Activated CD8-positive, alpha-beta memory T cell treated with anti-CD3 and anti-CD28 coated beads for 4 hours (primary cell): ENCODE measurements at regions not wholly inside any gene's neighbourhood (a gene's known extent, or its start where the extent isn't known, plus 50 kb on each side); places are given as distances from the start of the nearest gene placed in this dataset.

Experiments
- DNase-seq, 2 donors: peaks; one replicate each; pipeline ENCODE4 v3.0.0-alpha.2; 2020; ENCODE audit warnings: low read depth in 2 of 2

DNA sequence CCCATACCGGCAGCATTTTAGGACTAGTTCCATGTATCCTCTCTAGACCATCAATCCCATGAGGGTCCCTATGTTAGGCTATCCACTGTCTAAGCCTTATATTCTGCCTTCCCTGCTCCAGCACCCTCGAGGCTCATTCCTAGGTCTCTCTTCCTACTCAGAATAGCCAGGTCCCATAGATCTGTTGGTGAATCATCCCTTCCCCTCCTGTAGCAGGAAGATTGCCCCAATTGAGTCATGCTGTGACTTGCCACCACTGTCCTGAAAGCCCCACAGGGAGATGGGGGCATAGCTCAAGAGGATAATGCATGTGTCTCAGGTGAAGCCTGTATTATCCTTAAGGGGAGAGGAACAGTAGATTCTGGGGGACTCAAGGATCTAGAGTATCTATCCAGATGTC, 143.1 kb upstream of the MOCS1 start:
- no peak for DNase-seq

GRCh38 chr6:40075056-40075590, 140.9 kb upstream of the MOCS1 start:
- DNase-seq: no peak

DNA sequence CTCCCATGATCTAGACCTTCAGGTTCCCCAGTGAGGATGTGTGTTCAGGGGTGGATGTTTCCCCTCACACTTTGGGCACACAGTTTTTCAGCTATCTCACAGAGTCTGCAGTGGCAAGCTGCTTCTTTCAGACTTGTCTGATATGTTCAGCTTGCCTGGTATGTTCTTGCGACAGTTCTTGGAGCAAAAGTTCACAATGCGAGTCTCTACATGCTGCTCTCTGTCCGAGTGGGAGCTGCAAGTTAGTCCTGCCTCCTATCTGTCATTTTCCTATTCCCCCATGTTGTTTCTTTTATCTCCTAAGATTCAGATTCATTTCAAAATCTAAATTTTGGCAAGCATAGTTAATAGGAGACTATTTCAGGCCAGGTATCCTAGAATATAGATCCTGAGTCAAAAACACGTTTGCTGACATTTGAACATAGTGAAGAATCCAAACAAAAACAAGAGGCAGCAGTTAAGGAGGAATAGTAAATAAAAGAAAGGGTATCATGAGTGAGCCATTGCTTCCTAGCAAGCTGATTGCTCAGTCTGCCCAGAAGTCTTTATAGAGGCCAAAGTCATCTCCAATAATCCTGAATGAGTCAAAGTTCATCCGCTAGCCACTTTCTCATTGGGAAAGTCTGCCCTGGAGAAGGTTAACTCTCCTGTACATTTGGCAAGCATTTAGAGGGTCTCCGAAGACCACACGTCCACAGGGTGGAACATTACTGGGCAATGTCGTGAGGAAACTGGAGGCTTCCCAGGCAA, 140.2 kb upstream of the MOCS1 start:
- no peak for DNase-seq

DNA sequence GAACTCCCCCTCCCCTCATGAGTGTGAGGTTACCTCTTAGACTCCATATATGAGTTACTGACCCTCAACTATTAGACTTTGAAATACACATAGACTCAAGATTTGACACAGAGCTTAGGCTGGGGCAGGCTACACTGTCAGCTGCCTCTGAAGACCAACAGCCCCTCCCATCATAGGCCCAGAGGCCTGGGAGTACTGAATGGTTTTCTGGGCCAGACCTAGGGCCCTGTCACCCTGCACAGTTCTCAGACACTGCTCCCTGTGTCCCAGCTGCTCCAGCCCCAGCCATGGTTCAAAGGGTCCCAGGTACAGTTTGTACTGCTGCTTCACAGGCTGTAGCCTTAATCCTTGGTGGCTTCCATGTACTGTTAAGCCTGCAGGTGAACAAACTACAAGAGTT, 132.1 kb upstream of the MOCS1 start:
- no peak for DNase-seq

GRCh38 chr6:40056865-40057264, 122.6 kb upstream of the MOCS1 start:
- DNase-seq: no peak

DNA sequence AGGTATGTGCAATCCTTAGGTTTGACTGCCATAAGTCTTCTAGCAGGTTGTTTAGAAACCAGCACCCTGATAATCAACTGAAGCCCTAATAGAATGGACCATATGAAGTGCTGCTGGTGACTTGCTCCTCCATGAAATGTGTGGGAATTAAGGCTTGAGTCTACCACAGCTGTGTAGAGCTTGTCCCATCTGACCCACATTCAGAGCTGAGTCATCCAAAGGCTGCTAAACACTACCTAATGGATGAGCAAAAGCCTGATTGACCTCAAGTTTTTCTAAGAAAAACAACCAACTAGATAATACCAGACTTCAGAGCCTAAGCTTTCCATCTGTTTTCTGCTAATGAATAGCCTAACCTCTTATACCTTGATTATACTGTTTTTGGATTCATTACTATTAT, 120.3 kb upstream of the MOCS1 start:
- no peak for DNase-seq

DNA sequence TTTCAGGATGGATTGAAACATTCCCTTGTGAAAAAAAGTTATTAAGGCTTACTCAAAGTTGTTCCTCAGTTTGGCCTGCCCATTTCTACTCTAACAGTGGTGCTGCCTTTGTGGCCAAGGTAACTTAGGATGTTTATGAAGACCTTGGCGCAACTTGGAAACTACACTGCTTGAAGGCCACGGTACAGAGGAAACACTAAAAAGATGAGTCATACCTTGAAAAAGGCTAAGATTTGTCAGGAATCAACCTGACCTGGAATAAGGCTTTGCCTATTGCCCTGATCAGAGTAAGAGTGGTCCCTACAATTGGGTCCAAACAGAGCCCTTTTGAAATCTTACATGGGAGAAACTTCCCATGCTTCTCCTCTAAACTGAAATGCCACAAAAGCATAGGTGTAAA, 119.9 kb upstream of the MOCS1 start:
- DNase-seq: no peak

DNA sequence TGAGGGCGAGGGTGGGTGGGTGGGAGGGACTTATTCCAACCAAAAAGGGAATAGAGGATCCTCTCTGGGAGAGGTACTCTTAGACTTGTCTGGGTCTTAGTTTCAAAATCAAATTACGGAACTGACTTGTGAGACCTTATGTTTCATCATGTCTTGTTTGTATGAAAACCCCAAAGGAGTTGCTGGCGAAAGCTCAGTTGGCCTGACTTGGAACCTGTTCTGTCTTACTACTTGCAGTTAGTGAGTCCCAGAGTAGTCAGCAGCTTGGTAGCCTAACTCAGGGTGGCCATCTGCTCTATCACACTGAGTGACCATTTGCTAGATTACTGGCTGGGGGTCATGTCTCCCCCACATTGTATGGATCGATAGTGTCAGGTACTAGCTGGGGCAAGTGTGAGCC, 114.9 kb upstream of the MOCS1 start:
- DNase-seq: no peak

DNA sequence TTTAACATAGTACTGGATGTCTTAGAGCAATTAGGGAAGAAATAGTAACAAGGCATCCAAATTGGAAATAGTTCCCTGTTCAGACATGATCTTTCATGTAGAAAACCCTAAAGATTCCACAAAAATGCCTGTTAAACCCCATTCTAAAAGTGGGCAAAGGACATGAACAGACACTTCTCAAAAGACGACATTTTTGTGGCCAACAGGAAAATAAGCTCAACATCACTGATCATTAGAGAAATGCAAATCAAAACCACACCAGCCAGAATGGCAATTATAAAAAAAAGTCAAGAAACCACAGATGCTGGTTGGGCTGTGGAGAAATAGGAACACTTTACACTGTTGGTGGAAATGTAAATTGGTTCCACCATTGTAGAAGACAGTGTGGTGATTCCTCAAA, 109.9 kb upstream of the MOCS1 start:
- no peak for DNase-seq

DNA sequence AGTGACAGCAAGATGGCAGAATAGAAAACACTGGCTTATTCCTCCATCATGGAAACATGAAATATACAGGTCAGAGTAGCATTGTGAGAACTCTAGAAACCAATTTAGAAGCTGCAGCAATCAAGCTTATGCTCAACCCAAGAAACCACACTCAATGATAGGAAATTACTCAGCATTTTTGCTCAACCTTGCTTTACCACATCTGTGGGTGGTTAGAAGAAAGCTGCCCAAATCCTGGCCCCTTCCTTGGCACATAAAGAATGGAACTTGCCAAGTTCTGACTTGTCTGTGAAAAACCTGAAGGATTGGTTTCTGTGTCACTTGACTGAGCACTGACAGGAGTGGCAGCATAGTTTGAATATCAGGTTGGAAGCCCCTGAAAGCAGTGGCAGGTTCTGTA, 108.0 kb upstream of the MOCS1 start:
- DNase-seq: no peak

DNA sequence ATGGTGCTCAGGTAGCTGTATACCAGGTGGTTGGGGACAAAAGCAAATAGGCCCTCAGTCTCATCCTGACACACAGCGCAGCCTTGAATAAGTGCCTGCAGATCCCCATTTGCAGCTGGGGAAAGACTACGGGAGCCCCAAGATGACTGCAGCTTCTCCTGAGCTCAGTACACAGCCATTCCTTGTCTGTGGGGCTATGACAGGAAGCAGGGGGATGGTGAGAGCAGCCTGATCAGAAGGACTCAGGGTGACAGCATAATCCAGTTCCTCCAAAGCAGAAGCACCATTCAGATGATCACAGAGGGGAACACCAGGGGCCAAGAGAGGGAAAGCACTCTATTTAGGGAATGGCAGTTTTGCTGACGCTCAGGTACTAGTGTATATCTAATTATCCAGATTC, 104.8 kb upstream of the MOCS1 start:
- no peak for DNase-seq

- no peak for DNase-seq
These were observed 104.4 kb upstream of the MOCS1 start for GRCh38 chr6:40038626-40039025.

- no peak for DNase-seq
These were observed 103.0 kb upstream of the MOCS1 start for GRCh38 chr6:40037271-40037670.

GRCh38 chr6:40036186-40036585, 101.9 kb upstream of the MOCS1 start:
- no peak for DNase-seq

DNA sequence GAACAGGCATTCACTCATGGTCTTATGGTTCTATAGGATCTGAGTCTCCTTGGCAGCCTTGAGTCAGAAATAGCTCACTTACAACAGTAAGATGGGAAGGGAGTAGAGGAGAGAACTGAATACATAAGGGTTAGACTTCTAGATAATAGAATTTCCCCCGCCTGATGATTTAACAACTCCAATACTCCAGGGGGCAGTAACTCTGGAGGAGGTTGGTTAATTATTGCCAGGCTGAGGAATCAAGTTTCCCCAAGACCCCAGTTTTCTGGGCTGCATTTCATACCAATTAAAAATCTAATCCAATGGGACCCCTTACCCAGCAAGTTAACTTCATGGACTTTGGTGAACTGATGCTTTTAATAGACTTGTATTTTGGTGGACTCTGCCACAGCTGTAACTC, 94.2 kb upstream of the MOCS1 start:
- DNase-seq: no peak

DNA sequence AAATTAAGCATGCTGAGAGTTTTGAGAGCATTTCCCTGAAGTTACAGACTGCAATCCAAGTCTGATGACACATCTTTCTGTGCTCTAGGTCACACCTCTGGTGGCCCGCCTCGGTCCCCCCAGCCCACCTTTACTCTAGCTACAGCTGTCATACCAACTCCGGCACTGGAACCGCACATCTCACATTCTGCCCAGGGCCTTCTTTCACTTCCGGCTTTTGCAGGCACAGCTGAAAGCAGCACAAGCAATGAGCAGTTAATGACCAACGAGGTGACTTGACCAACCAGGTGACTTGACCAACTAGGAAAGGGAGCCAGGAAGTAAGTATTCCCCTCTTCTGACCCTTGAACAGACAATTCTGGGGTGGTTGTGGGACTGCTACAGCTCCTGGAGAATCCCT, 88.6 kb upstream of the MOCS1 start:
- no peak for DNase-seq

- no peak for DNase-seq
These were observed 85.9 kb upstream of the MOCS1 start for GRCh38 chr6:40020166-40020565.

DNA sequence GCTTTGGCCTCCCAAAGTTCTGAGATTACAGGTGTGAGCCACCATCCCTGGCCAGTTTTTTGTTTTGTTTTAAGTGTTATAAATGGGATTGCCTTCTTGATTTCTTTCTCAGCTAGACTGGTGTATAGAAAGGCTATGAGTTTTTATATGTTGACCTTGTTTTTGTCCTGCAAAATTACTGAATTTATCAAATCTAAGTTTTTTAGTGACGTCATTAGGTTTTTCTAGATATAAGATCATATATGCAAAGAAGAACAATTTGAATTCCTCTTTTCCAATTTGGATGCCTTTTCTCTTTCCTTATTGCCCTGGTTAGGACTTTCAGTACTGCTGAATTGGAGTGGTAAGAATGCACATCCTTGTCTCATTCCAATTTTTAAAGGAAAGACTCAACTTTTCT, 81.3 kb upstream of the MOCS1 start:
- DNase-seq: no peak

GRCh38 chr6:40011844-40012243, 77.6 kb upstream of the MOCS1 start:
- DNase-seq: no peak

GRCh38 chr6:40000964-40001515, 66.8 kb upstream of the MOCS1 start:
- DNase-seq: no peak

DNA sequence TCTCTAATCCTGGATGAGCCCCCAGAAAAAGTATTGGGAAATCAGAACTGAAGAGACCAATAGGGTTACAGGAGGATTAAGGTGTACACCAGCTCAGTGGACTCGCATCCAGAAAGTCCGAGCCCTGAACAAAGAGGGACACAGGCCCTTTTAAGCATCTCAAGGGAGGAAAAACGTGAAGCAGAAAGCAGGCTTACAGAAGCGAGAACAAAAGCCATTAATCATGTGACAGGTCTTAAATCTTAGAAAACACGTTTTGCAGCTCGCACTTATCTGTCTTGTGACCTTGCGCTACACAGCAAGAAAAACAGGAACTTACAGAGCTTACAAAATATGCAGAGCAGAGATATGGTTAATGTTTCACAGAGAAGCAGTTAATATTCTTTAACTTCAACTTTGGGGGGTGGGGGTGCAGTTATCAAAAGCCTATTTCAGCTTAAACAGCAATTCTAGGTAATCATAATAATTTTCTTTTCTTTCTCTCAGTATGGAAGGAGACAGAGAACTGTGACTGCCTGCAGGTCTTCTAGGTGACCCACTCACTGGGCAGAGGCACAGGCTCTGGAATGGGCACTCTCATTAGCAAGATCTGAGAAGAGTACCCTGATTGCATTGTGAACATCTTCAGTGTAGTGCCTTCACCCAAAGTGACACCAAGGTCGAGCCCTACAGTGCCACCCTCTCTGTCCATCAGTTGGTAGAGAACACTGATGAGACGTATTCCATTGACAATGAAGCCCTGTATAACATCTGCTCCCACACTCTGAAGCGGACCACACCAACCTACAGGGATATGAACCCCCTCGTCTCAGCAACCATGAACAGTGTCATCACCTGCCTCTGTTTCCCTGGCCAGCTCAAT, 65.0 kb upstream of the MOCS1 start:
- DNase-seq: no peak

DNA sequence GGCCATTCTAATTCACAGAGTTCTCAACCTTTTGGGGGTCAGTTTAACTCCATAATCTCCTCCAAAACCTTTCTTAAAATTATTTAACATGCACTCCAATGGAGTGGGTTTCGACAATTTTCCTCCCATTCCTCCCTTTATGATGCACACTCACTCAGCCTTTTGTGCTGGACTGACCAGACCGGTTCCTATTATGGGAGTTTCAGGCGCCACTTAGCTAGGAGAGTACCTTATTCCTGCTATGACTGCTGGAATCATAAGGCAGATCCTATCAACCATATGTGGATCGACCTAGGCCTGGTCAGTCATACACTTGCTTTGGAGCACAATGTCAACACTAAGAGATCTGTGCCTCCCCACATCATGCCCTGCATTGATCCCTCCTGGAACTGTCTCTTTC, 63.9 kb upstream of the MOCS1 start:
- no peak for DNase-seq
